Activated T-cell treated with anti-CD3 and anti-CD28 coated beads for 48 hours (primary cell): ENCODE measurements at regions not wholly inside any gene's neighbourhood (a gene's known extent, or its start where the extent isn't known, plus 50 kb on each side); places are given as distances from the start of the nearest gene placed in this dataset.

Experiments
- DNase-seq: peaks from one replicate; pipeline ENCODE4 v3.0.0-alpha.2; 2020; ENCODE audit warnings: low read depth

GRCh38 chr5:163622799-163623198 is 117.4 kb downstream of the MAT2B start:
- no peak for DNase-seq

GRCh38 chr5:163623524-163623923 is 118.1 kb downstream of the MAT2B start:
- DNase-seq, result no peak

GRCh38 chr5:163623986-163624385 is 118.6 kb downstream of the MAT2B start:
- no peak for DNase-seq

DNA sequence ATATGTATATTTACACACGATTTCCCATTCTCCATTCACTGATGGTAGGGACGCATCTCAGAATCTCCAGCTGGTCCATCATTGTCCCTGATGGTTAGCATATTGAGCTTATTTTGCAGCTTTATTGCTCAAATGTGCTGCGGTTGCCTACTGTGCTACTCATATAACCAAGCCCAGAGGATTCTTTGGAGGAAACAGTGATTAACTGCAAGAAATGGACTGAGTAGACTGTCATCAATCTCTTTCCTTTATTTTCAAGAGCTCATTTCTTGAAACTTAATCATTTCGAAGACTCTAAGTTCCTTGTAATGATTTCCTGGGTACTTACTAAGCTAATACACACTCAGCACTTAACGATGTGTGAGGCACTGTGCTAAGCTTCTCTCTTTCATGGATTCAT is 119.0 kb downstream of the MAT2B start:
- DNase-seq, result no peak

DNA sequence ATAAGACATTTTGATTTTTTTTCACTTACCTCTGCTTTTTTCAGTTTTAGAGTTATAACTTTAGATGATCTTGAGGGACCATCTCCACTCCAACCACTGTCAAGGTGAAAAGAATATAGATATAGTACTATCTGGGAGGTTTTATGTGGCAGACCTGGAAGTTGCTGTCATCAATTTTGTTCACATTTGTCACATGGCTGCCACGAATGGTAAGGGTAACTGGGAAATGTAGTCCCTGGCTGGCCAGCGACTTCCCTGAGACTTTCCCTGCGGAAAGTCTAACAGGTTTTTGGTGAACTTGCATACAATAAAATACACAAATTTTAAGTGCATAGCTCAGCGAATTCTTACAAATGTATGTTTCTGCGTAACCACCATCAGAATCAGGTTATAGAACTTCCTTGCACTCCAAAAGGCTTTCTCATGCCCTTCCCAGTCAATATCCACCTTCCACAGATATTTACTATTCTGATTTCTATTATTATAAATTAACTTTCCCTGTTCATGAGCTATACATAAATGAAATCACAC is 121.5 kb downstream of the MAT2B start:
- no peak for DNase-seq

DNA sequence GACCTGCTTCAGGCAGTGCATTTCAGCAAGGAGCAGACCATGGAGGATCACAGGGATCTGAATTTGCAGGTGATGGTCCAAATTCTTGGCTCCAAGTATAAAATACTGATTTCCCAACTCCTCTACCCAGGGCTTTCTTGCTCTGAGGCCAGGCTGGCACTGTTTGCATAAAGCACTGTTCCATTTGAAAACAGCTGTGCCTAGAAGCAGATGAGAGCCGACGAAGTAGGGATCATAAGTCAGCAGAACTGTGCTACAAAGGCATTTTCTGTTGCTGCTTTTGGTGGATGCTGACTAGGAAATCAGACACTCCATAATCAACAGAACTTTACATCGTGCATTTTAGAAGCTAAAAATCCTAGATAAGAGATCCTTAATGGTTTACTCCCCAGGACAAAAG is 126.4 kb downstream of the MAT2B start:
- DNase-seq, result no peak

GRCh38 chr5:163633926-163634460 is 128.6 kb downstream of the MAT2B start:
- DNase-seq, result no peak

DNA sequence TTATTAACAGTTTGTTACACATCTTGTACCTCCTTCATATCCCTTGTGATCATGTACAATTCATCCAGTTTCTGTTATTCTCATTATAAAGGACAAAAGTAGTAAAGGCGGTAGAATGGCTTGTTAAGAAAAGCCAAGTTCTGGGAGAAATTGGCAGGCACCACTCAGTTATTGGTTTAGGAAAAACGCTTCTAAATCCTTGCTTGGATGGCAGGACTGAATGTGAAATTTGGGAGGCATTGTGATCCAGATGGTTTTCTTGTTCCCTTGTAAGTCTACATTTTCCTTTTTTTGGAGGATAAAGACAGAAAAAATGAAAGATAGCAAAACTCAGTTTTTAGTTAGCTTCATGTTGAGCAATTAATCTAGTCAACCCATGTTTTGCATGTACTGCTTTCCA is 130.2 kb downstream of the MAT2B start:
- no peak for DNase-seq

DNA sequence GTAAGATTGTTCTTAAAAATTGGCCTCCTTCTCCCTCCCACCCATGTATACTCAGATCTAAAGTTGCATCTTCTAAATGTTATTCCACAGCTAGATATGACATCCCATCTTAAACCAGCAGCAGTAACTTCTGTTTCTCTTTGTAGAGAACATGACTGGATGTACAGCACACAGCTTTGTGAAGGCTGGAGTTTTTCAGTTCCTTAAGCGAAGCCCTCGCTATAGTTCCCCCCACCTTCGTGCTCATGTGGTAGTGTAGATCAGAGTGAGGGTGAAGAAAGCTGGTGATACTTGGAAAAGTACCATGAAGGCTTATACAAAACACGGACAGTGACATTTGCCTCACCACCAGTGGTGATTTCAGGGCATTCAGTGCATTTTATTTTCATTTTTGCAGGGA is 137.5 kb downstream of the MAT2B start:
- no peak for DNase-seq

- DNase-seq, result no peak
These were observed 140.3 kb downstream of the MAT2B start for GRCh38 chr5:163645421-163646416.

GRCh38 chr5:163649514-163649913 is 144.1 kb downstream of the MAT2B start:
- no peak for DNase-seq

GRCh38 chr5:163653526-163653925 is 148.1 kb downstream of the MAT2B start:
- DNase-seq, result no peak

- DNase-seq, result no peak
These were observed 153.5 kb downstream of the MAT2B start for GRCh38 chr5:163658702-163659567.

- DNase-seq, result no peak
These were observed 154.1 kb downstream of the MAT2B start for GRCh38 chr5:163659568-163659902.

GRCh38 chr5:163660486-163660885 is 155.1 kb downstream of the MAT2B start:
- no peak for DNase-seq

- DNase-seq, result no peak
These were observed 155.9 kb downstream of the MAT2B start for GRCh38 chr5:163661360-163661759.

DNA sequence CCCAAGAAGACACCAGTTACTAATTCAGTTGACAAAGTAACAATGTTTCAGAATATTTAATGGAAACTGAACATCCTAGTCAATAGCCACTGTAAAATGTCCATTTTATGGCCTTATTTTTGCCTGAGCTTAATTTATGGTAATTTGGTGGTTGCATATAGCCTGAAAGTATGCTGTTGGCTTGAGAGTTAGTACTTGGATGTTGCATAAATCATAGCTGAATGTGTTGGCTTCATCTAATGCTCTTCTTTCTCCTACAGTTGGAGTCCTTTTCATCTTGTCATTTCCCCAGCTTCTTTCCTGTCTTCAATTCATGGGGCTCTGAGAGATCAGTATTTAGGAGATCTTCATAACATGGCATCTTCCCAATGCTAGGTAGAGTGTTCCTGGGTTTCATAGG is 164.6 kb downstream of the MAT2B start:
- DNase-seq, result no peak

DNA sequence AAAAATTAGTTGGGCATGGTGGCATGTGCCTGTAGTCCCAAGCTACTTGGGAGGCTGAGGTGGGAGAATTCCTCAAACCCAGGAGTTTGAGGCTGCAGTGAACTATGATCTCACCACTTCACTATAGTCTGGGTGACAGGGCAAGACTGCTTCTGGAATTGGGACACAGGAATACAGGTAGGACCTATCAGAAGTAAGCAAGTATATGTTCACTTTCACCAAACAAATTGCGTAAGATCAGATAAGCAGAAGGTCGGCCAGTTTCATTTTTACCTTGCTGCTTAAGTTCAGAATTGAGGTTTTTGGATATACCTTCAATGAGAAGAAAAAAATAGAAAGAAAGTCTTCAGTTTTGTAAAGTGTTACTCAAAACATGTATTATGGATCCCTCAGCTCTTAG is 171.7 kb downstream of the MAT2B start:
- DNase-seq, result no peak

GRCh38 chr5:163682234-163682633 is 176.8 kb downstream of the MAT2B start:
- no peak for DNase-seq

GRCh38 chr5:163687414-163687813 is 182.0 kb downstream of the MAT2B start:
- no peak for DNase-seq

- no peak for DNase-seq
These were observed 186.7 kb downstream of the MAT2B start for GRCh38 chr5:163692091-163692490.

DNA sequence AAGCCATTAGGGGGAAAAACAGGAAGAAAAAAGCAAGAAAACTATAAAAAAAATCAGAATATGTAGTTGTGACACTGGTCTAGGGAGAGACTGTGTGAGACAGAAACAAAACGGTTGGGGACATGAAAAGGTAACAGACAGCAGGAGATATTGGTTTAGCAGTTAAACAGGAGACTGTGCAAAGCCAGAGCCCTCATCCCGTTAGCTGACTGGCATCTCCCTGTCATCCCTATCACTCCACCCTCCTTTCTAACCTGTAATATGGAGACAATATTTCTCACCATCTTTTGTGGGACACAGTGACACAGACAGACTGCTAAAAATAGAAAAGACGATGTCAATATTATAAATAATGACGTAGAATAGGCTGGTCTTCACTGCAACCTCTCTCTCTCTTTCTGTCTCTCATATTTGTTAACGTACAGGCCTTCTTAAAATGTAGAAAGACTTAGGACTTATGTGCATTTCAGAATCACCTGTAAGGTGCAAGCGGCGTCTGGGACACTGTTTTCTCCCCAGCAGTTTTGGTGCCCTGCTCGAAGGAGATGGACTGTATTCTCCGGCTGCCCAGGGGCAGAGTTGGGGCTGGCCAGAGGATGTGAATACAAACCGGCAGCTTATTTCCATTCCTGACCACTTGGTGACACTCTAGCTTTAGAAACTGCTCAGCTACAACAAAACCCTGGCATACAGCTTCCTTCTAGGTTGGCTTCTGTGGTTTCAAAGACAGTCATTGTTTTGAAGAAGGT is 190.6 kb downstream of the MAT2B start:
- DNase-seq, result no peak
